SU-DHL-6 (cell line): ENCODE measurements at regions not wholly inside any gene's neighbourhood (a gene's known extent, or its start where the extent isn't known, plus 50 kb on each side); places are given as distances from the start of the nearest gene placed in this dataset.

ENCODE experiments used
- H2AFZ ChIP-seq: fragments of 200-600 bp; sonication (generic); 2 replicates; pipeline ENCODE4 v1.6.1; 2014; ENCODE audit warnings: low read depth, mild to moderate bottlenecking, moderate library complexity, mixed read lengths, antibody characterized with exemption, low read length; ENCODE audit not compliant: severe bottlenecking
- H3F3A ChIP-seq: fragments of 200-600 bp; shearing (Covaris generic); 2 replicates; pipeline ENCODE4 v1.6.0; 2016; ENCODE audit warnings: antibody characterized with exemption, mild to moderate bottlenecking; ENCODE audit not compliant: insufficient read depth
- H3K27ac ChIP-seq: fragments of 200-600 bp; sonication (generic); 2 replicates; pipeline ENCODE4 v1.5.1; 2016; ENCODE audit warnings: low read depth, mild to moderate bottlenecking, low read length, moderate library complexity, mixed read lengths
- H3K27me3 ChIP-seq: fragments of 200-600 bp; sonication (generic), shearing (Covaris generic); 2 replicates; pipeline ENCODE4 v1.6.0; 2014; ENCODE audit warnings: mild to moderate bottlenecking, low read length
- H3K36me3 ChIP-seq: fragments of 200-600 bp; sonication (generic); 2 replicates; pipeline ENCODE4 v1.6.1; 2014; ENCODE audit warnings: mild to moderate bottlenecking, low read length, mixed read lengths
- H3K4me2 ChIP-seq: fragments of 300-600, 200-600 bp; shearing (Covaris generic), sonication (generic); 2 replicates; pipeline ENCODE4 v1.6.0; 2014; ENCODE audit warnings: low read length, low read depth, mild to moderate bottlenecking; ENCODE audit not compliant: poor library complexity, severe bottlenecking
- H3K4me3 ChIP-seq: fragments of 200-600 bp; sonication (generic); 2 replicates; pipeline ENCODE4 v1.5.1; 2014; ENCODE audit warnings: antibody characterized with exemption, low read length, mild to moderate bottlenecking, mixed read lengths; ENCODE audit not compliant: insufficient read depth, poor library complexity, severe bottlenecking
- H3K79me2 ChIP-seq: fragments of 200-600 bp; sonication (generic); 2 replicates; pipeline ENCODE4 v1.6.1; 2014; ENCODE audit warnings: mild to moderate bottlenecking, low read length, moderate library complexity; ENCODE audit not compliant: insufficient read depth
- H3K9ac ChIP-seq: fragments of 200-600 bp; sonication (generic); 2 replicates; pipeline ENCODE4 v1.7.0; 2014; ENCODE audit warnings: mild to moderate bottlenecking, low read length
- H3K9me2 ChIP-seq: fragments of 200-600 bp; sonication (generic); replicated peaks from 2 replicates; pipeline ENCODE4 v1.6.1; 2014; ENCODE audit warnings: low read length; ENCODE audit not compliant: insufficient read depth
- H3K9me3 ChIP-seq: fragments of 200-600 bp; sonication (generic); 2 replicates; pipeline ENCODE4 v1.6.1; 2014; ENCODE audit warnings: low read length, mixed read lengths; ENCODE audit not compliant: insufficient read depth
- H4K20me1 ChIP-seq: fragments of 200-600 bp; sonication (generic); 2 replicates; pipeline ENCODE4 v1.6.1; 2014; ENCODE audit warnings: low read depth, mild to moderate bottlenecking, antibody characterized with exemption, low read length, moderate library complexity, mixed read lengths
- EZH2phosphoT487 ChIP-seq: fragments of 200-600 bp; sonication (generic), shearing (Covaris generic); conservative IDR thresholded peaks from 2 replicates; pipeline ENCODE4 v1.6.1; 2018; ENCODE audit warnings: mild to moderate bottlenecking, antibody characterized with exemption, low read length, moderate library complexity, mixed read lengths
- TF ChIP-seq, protein P1 (sequence below): fragments of 200-600 bp; sonication (generic); IDR thresholded peaks from one replicate; pipeline ENCODE4 v1.5.1; 2017; ENCODE audit warnings: antibody characterized with exemption, mild to moderate bottlenecking, low read length, moderate library complexity; ENCODE audit not compliant: insufficient read depth, poor library complexity, severe bottlenecking

DNA sequence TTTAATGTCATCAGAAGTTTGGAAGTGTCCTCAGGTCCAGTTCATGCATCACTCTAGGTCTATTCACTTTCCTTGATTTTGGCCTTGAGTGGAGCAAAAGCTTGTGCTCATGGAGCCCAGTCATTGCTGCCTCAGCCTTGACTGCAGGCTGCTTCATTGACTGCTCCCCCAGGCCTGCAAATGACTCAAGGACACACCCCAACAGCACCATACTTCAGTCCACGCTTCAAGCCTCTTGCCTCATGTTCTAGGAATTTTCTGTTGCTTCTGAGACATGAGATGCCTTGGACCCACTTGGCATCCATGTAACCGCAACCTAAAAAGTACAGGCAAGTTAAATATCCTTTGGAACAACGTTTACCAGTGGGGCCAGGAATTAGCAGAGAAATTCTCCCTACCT lies 193.7 kb downstream of the PIK3R1 start:
- no peaks in the 10 kb centered on the region for H4K20me1 ChIP-seq
- no peak overlapping the region for H3K4me2 ChIP-seq
- TF ChIP-seq, protein P1, sequence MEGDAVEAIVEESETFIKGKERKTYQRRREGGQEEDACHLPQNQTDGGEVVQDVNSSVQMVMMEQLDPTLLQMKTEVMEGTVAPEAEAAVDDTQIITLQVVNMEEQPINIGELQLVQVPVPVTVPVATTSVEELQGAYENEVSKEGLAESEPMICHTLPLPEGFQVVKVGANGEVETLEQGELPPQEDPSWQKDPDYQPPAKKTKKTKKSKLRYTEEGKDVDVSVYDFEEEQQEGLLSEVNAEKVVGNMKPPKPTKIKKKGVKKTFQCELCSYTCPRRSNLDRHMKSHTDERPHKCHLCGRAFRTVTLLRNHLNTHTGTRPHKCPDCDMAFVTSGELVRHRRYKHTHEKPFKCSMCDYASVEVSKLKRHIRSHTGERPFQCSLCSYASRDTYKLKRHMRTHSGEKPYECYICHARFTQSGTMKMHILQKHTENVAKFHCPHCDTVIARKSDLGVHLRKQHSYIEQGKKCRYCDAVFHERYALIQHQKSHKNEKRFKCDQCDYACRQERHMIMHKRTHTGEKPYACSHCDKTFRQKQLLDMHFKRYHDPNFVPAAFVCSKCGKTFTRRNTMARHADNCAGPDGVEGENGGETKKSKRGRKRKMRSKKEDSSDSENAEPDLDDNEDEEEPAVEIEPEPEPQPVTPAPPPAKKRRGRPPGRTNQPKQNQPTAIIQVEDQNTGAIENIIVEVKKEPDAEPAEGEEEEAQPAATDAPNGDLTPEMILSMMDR = no peak
- TF ChIP-seq EZH2phosphoT487 = no peak
- no peak overlapping the region for H2AFZ ChIP-seq
- no peaks in the 10 kb centered on the region for H3K79me2 ChIP-seq
- no peak overlapping the region for H3K4me3 ChIP-seq
- H3K27ac ChIP-seq = no peak overlapping the region
- H3K36me3 ChIP-seq = no peaks in the 10 kb centered on the region
- H3K27me3 ChIP-seq = no peaks in the 10 kb centered on the region
- no peaks in the 10 kb centered on the region for H3F3A ChIP-seq
- H3K9me3 ChIP-seq = no peaks in the 10 kb centered on the region
- no peak overlapping the region for H3K9ac ChIP-seq
- H3K9me2 ChIP-seq = no peaks in the 10 kb centered on the region

DNA sequence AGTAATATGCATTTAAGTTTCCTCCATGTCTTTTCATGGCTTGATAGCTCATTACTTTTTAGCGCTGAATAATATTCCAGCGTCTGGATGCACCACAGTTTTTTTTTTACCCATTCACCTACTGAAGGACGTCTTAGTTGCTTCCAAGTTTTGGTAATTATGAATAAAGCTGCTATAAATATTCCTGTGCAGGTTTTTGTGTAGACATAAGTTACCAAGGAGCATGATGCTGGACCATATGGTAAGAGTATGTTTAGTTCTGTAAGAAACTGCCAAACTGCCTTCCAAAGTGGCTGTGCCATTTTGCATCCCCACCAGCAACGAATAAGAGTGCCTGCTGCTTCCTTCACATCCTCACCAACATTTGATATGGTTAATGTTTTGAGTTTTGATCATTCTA lies 195.6 kb downstream of the PIK3R1 start:
- Histone ChIP-seq H3K9ac (no peak overlapping the region), H3K9me2 (no peaks in the 10 kb centered on the region)
- no peak for TF ChIP-seq EZH2phosphoT487
- TF ChIP-seq, protein P1 = no peak

DNA sequence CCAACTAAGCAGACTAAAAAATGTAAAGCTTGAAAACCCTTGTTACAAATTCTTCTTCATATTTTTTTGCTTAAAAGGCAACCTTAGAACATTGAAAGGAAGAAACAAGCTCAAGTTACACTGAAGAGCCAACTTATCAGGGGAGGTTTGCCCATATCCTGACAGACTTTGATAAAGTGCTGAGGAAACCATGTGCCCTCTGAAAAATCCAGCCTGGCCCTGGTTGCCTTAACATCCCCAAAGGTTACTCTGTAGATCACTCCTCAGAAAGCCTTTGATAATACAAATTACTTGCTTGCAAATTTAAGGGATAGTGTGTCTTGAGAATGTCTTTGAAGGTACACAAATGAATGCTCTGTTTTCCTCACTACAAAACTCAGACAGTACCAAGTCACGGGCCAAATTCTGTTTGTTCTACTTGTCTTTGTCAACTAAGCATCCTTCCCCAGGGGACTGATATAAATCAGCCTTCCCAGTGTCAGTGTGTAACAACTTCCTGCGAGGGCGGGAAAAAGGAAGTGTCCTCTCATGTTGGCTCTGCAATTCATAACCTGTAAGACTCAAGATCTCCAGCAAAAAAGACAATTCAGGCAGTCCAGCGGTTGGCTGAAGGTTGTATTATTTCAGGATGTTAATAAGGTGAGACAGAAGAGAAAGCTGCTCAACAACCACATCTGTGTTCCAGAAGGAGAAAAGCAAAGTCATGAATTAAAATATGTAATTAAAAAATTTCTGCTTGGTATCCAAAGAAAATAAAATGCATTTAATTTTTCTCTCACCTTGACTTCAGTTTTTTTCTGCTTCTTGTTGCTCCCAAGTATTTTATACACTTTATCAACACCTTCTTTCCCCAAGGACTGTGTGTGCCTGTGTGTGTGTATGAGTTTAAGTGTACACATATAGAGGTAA lies 199.9 kb downstream of the PIK3R1 start:
- Histone ChIP-seq H3K9me3 (no peaks in the 10 kb centered on the region), H3K4me3 (no peak overlapping the region), H3K27me3 (no peaks in the 10 kb centered on the region), H3K9ac (no peak overlapping the region), H4K20me1 (no peaks in the 10 kb centered on the region), H2AFZ (no peak overlapping the region), H3K9me2 (no peaks in the 10 kb centered on the region), H3K27ac (no peak overlapping the region), H3K79me2 (no peaks in the 10 kb centered on the region), H3F3A (no peaks in the 10 kb centered on the region), H3K4me2 (no peak overlapping the region), H3K36me3 (no peaks in the 10 kb centered on the region)
- TF ChIP-seq, protein P1 = no peak
- TF ChIP-seq EZH2phosphoT487 = no peak

More for the DNA sequence above, 195.6 kb downstream of the PIK3R1 start:
- Histone ChIP-seq H3K9me3 (no peaks in the 10 kb centered on the region), H3K36me3 (no peaks in the 10 kb centered on the region), H3K4me3 (no peak overlapping the region), H3K4me2 (no peak overlapping the region), H3K79me2 (no peaks in the 10 kb centered on the region), H3F3A (no peaks in the 10 kb centered on the region), H4K20me1 (no peaks in the 10 kb centered on the region), H2AFZ (no peak overlapping the region), H3K27me3 (no peaks in the 10 kb centered on the region), H3K27ac (no peak overlapping the region)
